Upper lobe of left lung (tissue), 6 donors: ENCODE measurements at regions not wholly inside any gene's neighbourhood (a gene's known extent, or its start where the extent isn't known, plus 50 kb on each side); places are given as distances from the start of the nearest gene placed in this dataset.
A peak's percentile ranks its signal among the peaks of the same experiment; 100 is the strongest.

ENCODE experiments used
- ATAC-seq, 2 donors: fragments of 200-7000 bp; cut with Tn5 transposase; one replicate each; pipeline ENCODE4 v1.9.1; 2022; ENCODE audit warnings: mild to moderate bottlenecking in 2 of 2, moderate library complexity in 2 of 2; ENCODE audit not compliant: low FRiP score in 2 of 2
- DNase-seq, 2 donors: peaks; one replicate each; pipeline ENCODE4 v3.0.0-alpha.2; 2019 to 2020
- H3K27ac ChIP-seq, 4 donors: fragments of 200-600 bp; sonication (generic); one replicate each; pipeline ENCODE4 v1.5.1; 2016 to 2019
- H3K27me3 ChIP-seq, 4 donors: fragments of 200-600 bp; sonication (generic); one replicate each; pipeline ENCODE4 v1.5.1; 2017 to 2019
- H3K36me3 ChIP-seq, 4 donors: fragments of 200-600 bp; sonication (generic); one replicate each; pipeline ENCODE4 v1.5.1; 2016 to 2019
- H3K4me1 ChIP-seq, 4 donors: fragments of 200-600 bp; sonication (generic); one replicate each; pipeline ENCODE4 v1.5.1; 2018 to 2019
- H3K4me3 ChIP-seq, 4 donors: fragments of 200-600 bp; sonication (generic); one replicate each; pipeline ENCODE4 v1.5.1; 2017 to 2019; ENCODE audit warnings: mild to moderate bottlenecking in 2 of 4, moderate library complexity in 1 of 4
- H3K9me3 ChIP-seq, 4 donors: fragments of 200-600 bp; sonication (generic); one replicate each; pipeline ENCODE4 v1.5.1; 2018 to 2019
- EP300 ChIP-seq, 4 donors: sonication (generic); formaldehyde crosslinking; IDR thresholded peaks; one replicate each; pipeline ENCODE4 v1.5.1; 2017; ENCODE audit warnings: antibody characterized with exemption in 4 of 4, control low read depth in 2 of 4
- POLR2A ChIP-seq, 4 donors: fragments of 450-650 bp; IDR thresholded peaks; one replicate each; pipeline ENCODE4 v1.5.1; 2016 to 2017; ENCODE audit warnings: antibody characterized with exemption in 4 of 4, mild to moderate bottlenecking in 2 of 4
- POLR2AphosphoS5 ChIP-seq, 2 donors: sonication (generic); formaldehyde crosslinking; IDR thresholded peaks; one replicate each; pipeline ENCODE4 v1.5.1; 2017; ENCODE audit warnings: antibody characterized with exemption in 2 of 2
- WGBS, 2 donors: methylation state at CpG; one replicate each; pipeline ENCODE4 v1.1.5; 2017 to 2018; 5-methylcytosine and 5-hydroxymethylcytosine counted together
- TF ChIP-seq, protein P1 (sequence below), 6 experiments: fragments of 450-650 bp in 4 of 6; fragments of 200-600 bp in 2 of 6; sonication (generic) in 2 of 6; IDR thresholded peaks; one replicate each; pipeline ENCODE4 v1.5.1; 2016 to 2019; ENCODE audit warnings: antibody characterized with exemption in 6 of 6
- donor health status: DM: no; HTN: no; CAD: no; lungs with moderate emphysema.
- donor health status: DM: no; HTN: yes; CAD: no; lungs with severe emphysema.

GRCh38 chr12:93191956-93192355, 185.8 kb upstream of the NUDT4 start:
- Histone ChIP-seq H3K27ac (peak overlapping the region in 1 of 4 donors; percentile 7), H3K4me1 (no peaks in the 10 kb centered on the region), H3K36me3 (no peaks in the 10 kb centered on the region), H3K9me3 (peaks cover 0 to 3% (median 0%) of the 10 kb centered on the region in 4 donors), H3K4me3 (no peak overlapping the region), H3K27me3 (no peaks in the 10 kb centered on the region)
- ATAC-seq: peak in 1 of 2 donors; percentile 42
- TF ChIP-seq POLR2A (IDR thresholded peaks at IDR 0.05): no peak
- no peak for TF ChIP-seq POLR2AphosphoS5 (IDR thresholded peaks at IDR 0.05)
- TF ChIP-seq, protein P1, sequence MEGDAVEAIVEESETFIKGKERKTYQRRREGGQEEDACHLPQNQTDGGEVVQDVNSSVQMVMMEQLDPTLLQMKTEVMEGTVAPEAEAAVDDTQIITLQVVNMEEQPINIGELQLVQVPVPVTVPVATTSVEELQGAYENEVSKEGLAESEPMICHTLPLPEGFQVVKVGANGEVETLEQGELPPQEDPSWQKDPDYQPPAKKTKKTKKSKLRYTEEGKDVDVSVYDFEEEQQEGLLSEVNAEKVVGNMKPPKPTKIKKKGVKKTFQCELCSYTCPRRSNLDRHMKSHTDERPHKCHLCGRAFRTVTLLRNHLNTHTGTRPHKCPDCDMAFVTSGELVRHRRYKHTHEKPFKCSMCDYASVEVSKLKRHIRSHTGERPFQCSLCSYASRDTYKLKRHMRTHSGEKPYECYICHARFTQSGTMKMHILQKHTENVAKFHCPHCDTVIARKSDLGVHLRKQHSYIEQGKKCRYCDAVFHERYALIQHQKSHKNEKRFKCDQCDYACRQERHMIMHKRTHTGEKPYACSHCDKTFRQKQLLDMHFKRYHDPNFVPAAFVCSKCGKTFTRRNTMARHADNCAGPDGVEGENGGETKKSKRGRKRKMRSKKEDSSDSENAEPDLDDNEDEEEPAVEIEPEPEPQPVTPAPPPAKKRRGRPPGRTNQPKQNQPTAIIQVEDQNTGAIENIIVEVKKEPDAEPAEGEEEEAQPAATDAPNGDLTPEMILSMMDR (IDR thresholded peaks at IDR 0.05): no peak
- no peak for TF ChIP-seq EP300 (IDR thresholded peaks at IDR 0.05)
- no peak for DNase-seq
- WGBS, 2 donors: 82 to 85% methylated on average over 8 of the region's 8 CpGs

GRCh38 chr12:93192878-93193277, 184.8 kb upstream of the NUDT4 start:
- no peaks in the 10 kb centered on the region for H3K36me3 ChIP-seq
- 100% methylated on average over 1 of the region's 1 CpG for WGBS, 2 donors
- no peak for ATAC-seq
- H3K4me3 ChIP-seq: no peak overlapping the region
- H3K4me1 ChIP-seq: no peaks in the 10 kb centered on the region
- no peak overlapping the region for H3K27ac ChIP-seq
- peaks cover 0 to 3% (median 0%) of the 10 kb centered on the region in 4 donors for H3K9me3 ChIP-seq
- no peak for DNase-seq
- TF ChIP-seq EP300 (IDR thresholded peaks at IDR 0.05) (no peak), POLR2AphosphoS5 (IDR thresholded peaks at IDR 0.05) (no peak), POLR2A (IDR thresholded peaks at IDR 0.05) (no peak)
- TF ChIP-seq, protein P1 (IDR thresholded peaks at IDR 0.05): no peak
- no peaks in the 10 kb centered on the region for H3K27me3 ChIP-seq

DNA sequence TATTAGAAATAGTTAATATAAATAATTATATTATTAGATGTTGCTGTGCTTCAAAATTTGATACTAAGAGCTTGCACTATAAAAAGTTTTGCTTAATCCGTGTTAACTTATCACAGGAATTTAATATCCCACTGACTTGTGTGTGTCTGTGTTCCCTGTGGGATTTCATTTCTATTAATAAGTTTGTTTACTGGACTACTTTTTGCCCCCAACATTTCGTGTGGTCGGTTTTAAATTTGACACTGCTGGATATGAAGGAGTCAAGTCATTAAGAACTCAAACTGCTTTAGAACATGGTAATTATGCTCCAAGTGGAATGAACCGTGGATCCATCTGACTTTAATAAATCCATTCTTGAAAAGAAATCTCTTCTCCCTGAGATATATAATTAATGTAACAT, 182.2 kb upstream of the NUDT4 start:
- ATAC-seq: no peak
- no peak for DNase-seq
- Histone ChIP-seq H3K27ac (no peak overlapping the region), H3K9me3 (peaks cover 0 to 3% (median 0%) of the 10 kb centered on the region in 4 donors), H3K4me3 (no peak overlapping the region), H3K4me1 (no peaks in the 10 kb centered on the region), H3K27me3 (no peaks in the 10 kb centered on the region), H3K36me3 (no peaks in the 10 kb centered on the region)
- TF ChIP-seq, protein P1 (IDR thresholded peaks at IDR 0.05): no peak
- no peak for TF ChIP-seq POLR2A (IDR thresholded peaks at IDR 0.05)
- no peak for TF ChIP-seq POLR2AphosphoS5 (IDR thresholded peaks at IDR 0.05)
- TF ChIP-seq EP300 (IDR thresholded peaks at IDR 0.05): no peak
- WGBS, 2 donors: 86 to 95% methylated on average over 4 of the region's 4 CpGs

- Histone ChIP-seq H3K4me1 (no peaks in the 10 kb centered on the region), H3K9me3 (peaks cover 0 to 3% (median 0%) of the 10 kb centered on the region in 4 donors), H3K36me3 (no peaks in the 10 kb centered on the region), H3K27ac (no peak overlapping the region), H3K27me3 (no peaks in the 10 kb centered on the region), H3K4me3 (no peak overlapping the region)
- WGBS, 2 donors: 69 to 72% methylated on average over 1 of the region's 1 CpG
- TF ChIP-seq, protein P1 (IDR thresholded peaks at IDR 0.05): no peak
- no peak for TF ChIP-seq POLR2AphosphoS5 (IDR thresholded peaks at IDR 0.05)
- TF ChIP-seq EP300 (IDR thresholded peaks at IDR 0.05): no peak
- TF ChIP-seq POLR2A (IDR thresholded peaks at IDR 0.05): no peak
- ATAC-seq: no peak
- no peak for DNase-seq
Observed at GRCh38 chr12:93197067-93197593, 180.6 kb upstream of the NUDT4 start.

DNA sequence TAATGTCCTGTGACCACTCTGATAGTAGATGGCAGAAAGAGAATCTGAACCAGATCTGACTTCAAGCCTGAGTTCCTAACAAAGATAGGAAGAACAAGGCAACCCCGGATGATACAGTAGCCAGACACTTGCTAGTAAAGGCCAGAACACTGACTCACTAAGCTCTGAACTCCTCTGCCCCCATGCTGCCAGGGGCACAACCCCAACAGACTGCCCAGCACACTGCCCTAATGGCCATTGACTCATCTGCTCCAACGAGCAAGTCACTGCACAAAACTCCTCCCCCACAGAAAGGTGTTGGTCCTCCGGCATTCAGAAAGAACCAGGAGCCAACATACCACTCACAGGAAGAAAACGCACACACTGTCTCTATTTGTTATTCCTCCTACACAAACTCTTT, 179.6 kb upstream of the NUDT4 start:
- ATAC-seq: no peak
- H3K27me3 ChIP-seq: no peaks in the 10 kb centered on the region
- H3K36me3 ChIP-seq: no peaks in the 10 kb centered on the region
- H3K9me3 ChIP-seq: no peaks in the 10 kb centered on the region
- WGBS, 2 donors: 79 to 80% methylated on average over 4 of the region's 4 CpGs
- no peaks in the 10 kb centered on the region for H3K4me1 ChIP-seq
- no peak for DNase-seq
- H3K4me3 ChIP-seq: no peak overlapping the region
- TF ChIP-seq POLR2A (IDR thresholded peaks at IDR 0.05) (no peak), EP300 (IDR thresholded peaks at IDR 0.05) (no peak), POLR2AphosphoS5 (IDR thresholded peaks at IDR 0.05) (no peak)
- TF ChIP-seq, protein P1 (IDR thresholded peaks at IDR 0.05): no peak
- no peak overlapping the region for H3K27ac ChIP-seq
